ENCODE measurements at regions not wholly inside any gene's neighbourhood (a gene's known extent, or its start where the extent isn't known, plus 50 kb on each side); places are given as distances from the start of the nearest gene placed in this dataset.
"Not testable (repeated sequence)": the region's sequence is repeated elsewhere in the genome, so short reads cannot be mapped to it uniquely, and the experiment has no call there.

GRCh38 chr2:111482987-111483679 is 362.4 kb downstream of the BCL2L11 start:
- not testable (repeated sequence) for DNase-seq

GRCh38 chr2:111484097-111484496 is 363.4 kb downstream of the BCL2L11 start:
- not testable (repeated sequence) for DNase-seq

GRCh38 chr2:111485895-111486294 is 365.2 kb downstream of the BCL2L11 start:
- not testable (repeated sequence) for DNase-seq

GRCh38 chr2:111488451-111488850 is 367.7 kb downstream of the BCL2L11 start:
- DNase-seq = not testable (repeated sequence)

- DNase-seq = not testable (repeated sequence)
Measured at GRCh38 chr2:111489460-111489859, 368.7 kb downstream of the BCL2L11 start.

GRCh38 chr2:111491181-111491580 is 370.5 kb downstream of the BCL2L11 start:
- DNase-seq = not testable (repeated sequence)

GRCh38 chr2:111491614-111492013 is 370.9 kb downstream of the BCL2L11 start:
- DNase-seq = not testable (repeated sequence)

GRCh38 chr2:111492995-111493719 is 372.4 kb downstream of the BCL2L11 start:
- DNase-seq = not testable (repeated sequence)

GRCh38 chr2:111493720-111494078 is 373.0 kb downstream of the BCL2L11 start:
- not testable (repeated sequence) for DNase-seq

GRCh38 chr2:111494288-111494980 is 373.7 kb downstream of the BCL2L11 start:
- DNase-seq = not testable (repeated sequence)

- DNase-seq = not testable (repeated sequence)
Measured at GRCh38 chr2:111494981-111495315, 374.2 kb downstream of the BCL2L11 start.

- DNase-seq = not testable (repeated sequence)
Measured at GRCh38 chr2:111495636-111496035, 374.9 kb downstream of the BCL2L11 start.

GRCh38 chr2:111496176-111496575 is 375.5 kb downstream of the BCL2L11 start:
- not testable (repeated sequence) for DNase-seq

- DNase-seq = not testable (repeated sequence)
Measured at GRCh38 chr2:111496860-111497259, 376.1 kb downstream of the BCL2L11 start.

GRCh38 chr2:111497270-111497669 is 376.6 kb downstream of the BCL2L11 start:
- DNase-seq = not testable (repeated sequence)

GRCh38 chr2:111500536-111501062 is 379.9 kb downstream of the BCL2L11 start:
- DNase-seq = not testable (repeated sequence)

GRCh38 chr2:111503844-111504570 is 380.0 kb downstream of the ANAPC1 start:
- DNase-seq = not testable (repeated sequence)

- not testable (repeated sequence) for DNase-seq
Measured at GRCh38 chr2:111504571-111504942, 379.4 kb downstream of the ANAPC1 start.

- not testable (repeated sequence) for DNase-seq
Measured at GRCh38 chr2:111505267-111505666, 378.7 kb downstream of the ANAPC1 start.

GRCh38 chr2:111506936-111507335 is 377.1 kb downstream of the ANAPC1 start:
- not testable (repeated sequence) for DNase-seq

GRCh38 chr2:111509225-111509869 is 374.6 kb downstream of the ANAPC1 start:
- DNase-seq = not testable (repeated sequence)

- DNase-seq = not testable (repeated sequence)
Measured at GRCh38 chr2:111510384-111510783, 373.6 kb downstream of the ANAPC1 start.
